Rectal smooth muscle tissue (tissue), 1 donor: ENCODE measurements at regions not wholly inside any gene's neighbourhood (a gene's known extent, or its start where the extent isn't known, plus 50 kb on each side); places are given as distances from the start of the nearest gene placed in this dataset.

Experiments
- H3K27ac ChIP-seq: one replicate; pipeline ENCODE4 v1.7.0; 2013; ENCODE audit warnings: low read depth, low read length, inconsistent platforms
- H3K27me3 ChIP-seq: one replicate; pipeline ENCODE4 v1.7.0; 2013; ENCODE audit warnings: low read length; ENCODE audit not compliant: control insufficient read depth, insufficient read depth
- H3K36me3 ChIP-seq: one replicate; pipeline ENCODE4 v1.7.0; 2013; ENCODE audit warnings: low read length; ENCODE audit not compliant: control insufficient read depth, insufficient read depth
- H3K4me1 ChIP-seq: one replicate; pipeline ENCODE4 v1.7.0; 2013; ENCODE audit warnings: low read length; ENCODE audit not compliant: control insufficient read depth, insufficient read depth
- H3K4me3 ChIP-seq: one replicate; pipeline ENCODE4 v1.7.0; 2013; ENCODE audit warnings: low read length
- H3K9ac ChIP-seq: one replicate; pipeline ENCODE4 v1.7.0; 2013; ENCODE audit warnings: low read length

DNA sequence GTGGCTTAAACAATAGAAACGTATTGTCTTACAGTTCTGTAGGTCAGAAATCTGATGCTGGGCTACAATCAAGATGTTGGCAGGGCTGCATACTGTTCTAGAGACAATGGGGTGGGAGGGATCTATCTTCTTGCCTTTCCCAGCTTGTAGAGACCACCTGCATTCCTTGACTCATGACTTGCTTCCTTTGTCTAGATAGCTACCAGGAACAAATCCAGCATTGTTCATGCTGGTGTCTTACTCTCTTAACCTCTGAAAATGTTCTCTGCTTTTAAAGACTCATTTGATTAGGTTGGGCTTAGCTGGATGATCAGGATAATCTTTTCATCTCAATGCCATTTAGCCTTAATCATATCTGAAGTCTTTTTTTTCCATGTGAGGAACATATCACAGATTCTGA, 169.0 kb downstream of the ZNF330 start:
- Histone ChIP-seq H3K27ac (no peak overlapping the region), H3K4me3 (no peak overlapping the region), H3K9ac (no peak overlapping the region), H3K36me3 (no peaks in the 10 kb centered on the region), H3K4me1 (no peaks in the 10 kb centered on the region), H3K27me3 (no peaks in the 10 kb centered on the region)

DNA sequence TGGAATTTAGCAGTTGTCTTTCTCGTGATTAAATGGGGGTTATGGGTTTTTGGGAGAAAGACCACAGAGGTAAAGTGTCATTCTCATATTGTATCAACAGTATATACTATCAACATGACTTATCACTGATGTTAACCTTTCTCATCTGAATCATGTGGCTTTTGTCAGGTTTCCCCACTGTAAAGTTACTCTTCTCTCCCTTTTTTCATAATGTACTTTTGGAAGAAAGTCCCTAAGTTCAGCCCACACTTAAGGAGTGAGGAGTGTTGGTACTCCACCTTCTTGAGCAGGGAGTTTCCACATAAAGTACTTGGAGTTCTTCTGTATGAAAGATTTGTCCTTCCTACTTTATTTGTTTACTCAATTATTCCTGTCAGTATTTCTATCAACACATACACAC, 169.9 kb downstream of the ZNF330 start:
- no peaks in the 10 kb centered on the region for H3K4me1 ChIP-seq
- no peak overlapping the region for H3K27ac ChIP-seq

GRCh38 chr4:141391293-141391692, 170.6 kb downstream of the ZNF330 start:
- Histone ChIP-seq H3K27ac (no peak overlapping the region), H3K27me3 (no peaks in the 10 kb centered on the region), H3K4me1 (no peaks in the 10 kb centered on the region)

More for the DNA sequence above, 169.9 kb downstream of the ZNF330 start:
- no peak overlapping the region for H3K4me3 ChIP-seq
- H3K27me3 ChIP-seq = no peaks in the 10 kb centered on the region
- no peaks in the 10 kb centered on the region for H3K36me3 ChIP-seq
- no peak overlapping the region for H3K9ac ChIP-seq

GRCh38 chr4:141391771-141392170, 171.1 kb downstream of the ZNF330 start:
- no peaks in the 10 kb centered on the region for H3K36me3 ChIP-seq
- H3K27ac ChIP-seq = no peak overlapping the region
- H3K9ac ChIP-seq = no peak overlapping the region
- no peaks in the 10 kb centered on the region for H3K4me1 ChIP-seq
- H3K4me3 ChIP-seq = no peak overlapping the region
- no peaks in the 10 kb centered on the region for H3K27me3 ChIP-seq

More at GRCh38 chr4:141391293-141391692, 170.6 kb downstream of the ZNF330 start:
- Histone ChIP-seq H3K36me3 (no peaks in the 10 kb centered on the region), H3K4me3 (no peak overlapping the region), H3K9ac (no peak overlapping the region)

DNA sequence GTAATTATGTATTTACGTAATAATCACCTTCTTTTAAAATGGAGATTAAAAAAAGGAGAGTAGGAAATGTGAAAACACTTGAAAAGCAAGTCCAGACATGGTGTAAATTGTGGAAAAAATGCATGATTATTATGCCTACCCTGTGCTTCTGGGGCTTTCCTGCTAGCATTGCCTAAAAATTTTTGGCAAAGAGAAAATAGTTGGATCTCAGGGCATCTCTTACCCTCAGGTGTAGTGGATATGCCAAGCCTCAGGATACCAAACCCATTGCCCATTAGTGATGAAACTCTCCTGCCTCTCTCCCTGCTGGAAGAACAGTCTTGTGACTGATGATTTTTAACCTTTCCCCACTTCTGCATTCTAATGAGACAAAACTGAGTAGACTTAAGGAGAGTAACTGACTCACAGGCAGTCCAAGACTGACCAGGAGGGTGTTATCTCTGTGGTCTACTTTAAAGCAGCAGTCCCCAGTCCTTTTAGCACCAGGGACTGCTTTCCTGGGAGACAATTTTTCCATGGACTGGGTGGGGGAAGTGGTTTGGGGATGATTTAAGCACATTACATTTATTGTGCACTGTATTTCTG, 174.6 kb downstream of the ZNF330 start:
- Histone ChIP-seq H3K4me3 (no peak overlapping the region), H3K27me3 (no peaks in the 10 kb centered on the region), H3K4me1 (no peaks in the 10 kb centered on the region), H3K27ac (no peak overlapping the region), H3K9ac (no peak overlapping the region), H3K36me3 (no peaks in the 10 kb centered on the region)

GRCh38 chr4:141395919-141396318, 175.2 kb downstream of the ZNF330 start:
- no peaks in the 10 kb centered on the region for H3K4me1 ChIP-seq
- H3K9ac ChIP-seq = no peak overlapping the region
- no peaks in the 10 kb centered on the region for H3K36me3 ChIP-seq
- H3K27me3 ChIP-seq = no peaks in the 10 kb centered on the region
- no peak overlapping the region for H3K27ac ChIP-seq
- H3K4me3 ChIP-seq = no peak overlapping the region

DNA sequence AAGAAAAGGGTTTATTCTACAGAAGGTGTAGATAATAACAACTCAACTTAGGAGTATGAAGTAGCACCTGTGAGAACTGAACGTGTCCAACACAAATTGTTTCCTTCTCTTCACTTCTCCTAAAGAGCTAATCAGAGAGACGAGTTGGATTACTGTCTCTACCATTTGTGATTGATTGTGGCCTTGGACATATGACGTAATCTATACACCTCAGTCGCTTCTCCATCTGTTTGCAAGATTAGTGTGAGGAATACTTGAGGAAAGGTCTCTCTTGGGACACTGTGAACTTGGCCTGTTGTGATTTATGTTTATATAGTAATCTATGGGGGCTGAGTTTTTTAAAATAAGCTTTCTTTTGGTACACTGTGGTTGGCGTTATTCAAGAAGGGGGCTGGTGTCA, 182.0 kb downstream of the ZNF330 start:
- Histone ChIP-seq H3K27ac (no peak overlapping the region), H3K4me3 (no peak overlapping the region), H3K4me1 (no peaks in the 10 kb centered on the region), H3K9ac (no peak overlapping the region), H3K27me3 (no peaks in the 10 kb centered on the region), H3K36me3 (no peaks in the 10 kb centered on the region)

- Histone ChIP-seq H3K36me3 (no peaks in the 10 kb centered on the region), H3K4me3 (no peak overlapping the region), H3K27me3 (no peaks in the 10 kb centered on the region), H3K9ac (no peak overlapping the region), H3K4me1 (no peaks in the 10 kb centered on the region), H3K27ac (no peak overlapping the region)
These were observed 183.1 kb downstream of the ZNF330 start for GRCh38 chr4:141403782-141404181.

- H3K36me3 ChIP-seq = no peaks in the 10 kb centered on the region
- no peaks in the 10 kb centered on the region for H3K27me3 ChIP-seq
- no peak overlapping the region for H3K9ac ChIP-seq
- no peak overlapping the region for H3K4me3 ChIP-seq
- H3K4me1 ChIP-seq = no peaks in the 10 kb centered on the region
- no peak overlapping the region for H3K27ac ChIP-seq
These were observed 185.5 kb downstream of the ZNF330 start for GRCh38 chr4:141406237-141406636.

- H3K27ac ChIP-seq = no peak overlapping the region
- no peak overlapping the region for H3K9ac ChIP-seq
- H3K4me1 ChIP-seq = no peaks in the 10 kb centered on the region
- H3K27me3 ChIP-seq = no peaks in the 10 kb centered on the region
- H3K4me3 ChIP-seq = no peak overlapping the region
- no peaks in the 10 kb centered on the region for H3K36me3 ChIP-seq
These were observed 188.9 kb downstream of the ZNF330 start for GRCh38 chr4:141409556-141409955.

DNA sequence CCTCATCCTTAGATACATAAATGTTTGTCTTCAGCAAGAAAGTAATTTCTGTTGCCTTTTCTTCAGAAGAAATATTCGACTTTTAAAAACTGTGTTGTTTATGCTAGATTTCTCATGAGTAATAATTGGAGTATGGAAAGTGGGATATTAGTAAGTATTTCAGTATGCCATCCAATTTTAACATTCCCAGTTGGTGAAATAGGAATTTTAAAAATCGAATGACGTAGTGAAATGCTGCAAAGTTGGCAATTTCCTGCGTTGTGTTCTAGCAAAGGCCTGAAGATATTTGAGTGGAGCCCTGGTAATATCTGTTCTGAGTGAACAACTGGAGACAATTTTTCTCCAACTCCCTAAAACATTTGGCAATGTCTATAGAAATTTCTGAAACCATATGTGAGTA, 190.1 kb downstream of the ZNF330 start:
- Histone ChIP-seq H3K36me3 (no peaks in the 10 kb centered on the region), H3K9ac (no peak overlapping the region), H3K4me3 (no peak overlapping the region), H3K4me1 (no peaks in the 10 kb centered on the region), H3K27me3 (no peaks in the 10 kb centered on the region), H3K27ac (no peak overlapping the region)

- Histone ChIP-seq H3K27me3 (no peaks in the 10 kb centered on the region), H3K27ac (no peak overlapping the region), H3K36me3 (no peaks in the 10 kb centered on the region), H3K4me1 (no peaks in the 10 kb centered on the region), H3K4me3 (no peak overlapping the region), H3K9ac (no peak overlapping the region)
These were observed 191.2 kb downstream of the ZNF330 start for GRCh38 chr4:141411936-141412335.

GRCh38 chr4:141413366-141413765, 192.7 kb downstream of the ZNF330 start:
- Histone ChIP-seq H3K4me3 (no peak overlapping the region), H3K4me1 (no peaks in the 10 kb centered on the region), H3K9ac (no peak overlapping the region), H3K27me3 (no peaks in the 10 kb centered on the region), H3K27ac (no peak overlapping the region), H3K36me3 (no peaks in the 10 kb centered on the region)
